Lung microvascular endothelial cell (primary cell): ENCODE measurements at regions not wholly inside any gene's neighbourhood (a gene's known extent, or its start where the extent isn't known, plus 50 kb on each side); places are given as distances from the start of the nearest gene placed in this dataset.
"Not testable (repeated sequence)": the region's sequence is repeated elsewhere in the genome, so short reads cannot be mapped to it uniquely, and the experiment has no call there.

ENCODE experiments used
- DNase-seq, 2 donors: peaks; one replicate each; pipeline versions ENCODE4 v3.0.0 to v3.0.0-alpha.2; 2010; ENCODE audit warnings: low read depth in 2 of 2

DNA sequence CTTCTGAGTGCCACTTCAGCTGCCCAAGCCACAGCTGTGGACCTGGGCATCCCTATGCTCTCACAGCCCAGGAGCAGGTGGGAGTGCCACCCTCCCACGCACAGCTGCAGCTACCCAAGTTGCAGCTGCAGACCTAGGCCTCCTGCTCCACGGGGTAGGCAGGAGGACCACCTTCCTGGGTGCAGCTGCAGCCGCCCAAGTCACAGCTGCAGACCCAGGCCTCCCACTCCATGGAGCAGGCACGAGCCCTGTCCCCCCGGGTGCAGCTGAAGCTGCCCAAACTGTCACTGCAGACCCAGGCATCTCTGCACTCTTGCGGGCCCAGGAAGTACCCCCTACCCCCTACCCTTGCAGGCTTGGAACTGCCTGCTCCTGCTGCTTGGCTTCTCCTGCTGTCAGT, 260.2 kb downstream of the XPNPEP1 start:
- no peak for DNase-seq

- not testable (repeated sequence) for DNase-seq
Observed at GRCh38 chr10:109652612-109653011, 270.7 kb downstream of the XPNPEP1 start.

DNA sequence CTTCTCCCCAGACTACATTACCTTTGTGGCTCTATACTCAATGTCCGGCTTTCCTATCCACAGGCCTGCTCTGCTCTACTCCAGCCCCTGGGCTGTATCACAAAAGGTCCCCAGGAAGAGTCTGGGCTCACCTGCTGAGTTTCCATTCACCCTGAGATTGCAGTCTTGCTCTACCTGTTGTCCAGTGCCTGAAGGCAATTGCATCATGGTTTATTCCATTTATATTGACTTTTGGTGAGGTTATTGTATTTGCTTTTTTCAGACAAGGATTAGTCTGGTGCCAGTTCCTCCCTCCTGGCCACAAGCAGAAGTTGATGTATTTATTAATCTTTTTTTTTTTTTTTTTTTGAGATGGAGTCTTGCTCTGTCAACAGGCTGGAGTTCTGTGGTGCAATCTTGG, 273.1 kb downstream of the XPNPEP1 start:
- no peak for DNase-seq

GRCh38 chr10:109647627-109648026, 275.7 kb downstream of the XPNPEP1 start:
- no peak for DNase-seq

DNA sequence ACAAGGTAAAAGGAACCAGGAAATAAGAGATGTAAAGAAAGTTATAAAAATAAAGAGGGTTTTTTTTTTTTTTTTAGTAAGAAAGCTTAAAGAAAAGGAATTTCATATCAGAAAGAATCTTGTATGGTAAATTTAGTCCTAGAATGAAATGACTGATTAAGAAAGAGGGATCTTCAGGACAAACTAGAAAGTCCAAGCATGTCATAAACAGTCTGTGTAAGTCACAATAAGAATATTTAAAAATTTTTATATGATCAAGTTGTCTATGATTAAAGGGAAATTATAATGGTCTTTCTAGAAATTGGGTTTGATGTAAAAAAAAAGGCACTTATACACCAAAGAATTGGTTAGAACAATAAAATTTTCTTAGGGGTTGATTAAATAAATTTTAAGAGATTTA, 289.5 kb downstream of the XPNPEP1 start:
- DNase-seq, result no peak

- DNase-seq, result not testable (repeated sequence)
Observed at GRCh38 chr10:109633017-109633416, 290.3 kb downstream of the XPNPEP1 start.

GRCh38 chr10:109624939-109625338, 298.4 kb downstream of the XPNPEP1 start:
- DNase-seq, result no peak

- DNase-seq, result no peak
Observed at GRCh38 chr10:109622566-109622965, 300.7 kb downstream of the XPNPEP1 start.

DNA sequence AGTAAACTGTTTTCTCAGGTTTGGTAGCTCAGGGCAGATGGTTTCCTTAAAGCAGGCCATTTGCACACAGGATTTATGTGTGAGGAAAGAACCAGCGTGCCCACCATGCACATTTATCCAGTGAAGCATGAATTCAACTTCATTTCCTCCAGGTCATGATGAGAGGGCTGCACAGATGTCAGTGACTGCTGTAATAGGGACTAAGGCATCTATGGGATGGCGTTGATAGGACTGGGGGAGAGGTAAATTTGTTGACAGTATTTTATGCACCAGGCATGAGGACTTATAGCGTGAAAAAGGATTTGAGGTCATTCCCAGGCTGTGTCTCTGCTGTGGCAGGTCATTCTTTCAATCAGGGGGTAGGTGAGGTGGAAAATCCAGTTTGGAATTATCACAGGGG, 302.9 kb downstream of the XPNPEP1 start:
- DNase-seq, result no peak

DNA sequence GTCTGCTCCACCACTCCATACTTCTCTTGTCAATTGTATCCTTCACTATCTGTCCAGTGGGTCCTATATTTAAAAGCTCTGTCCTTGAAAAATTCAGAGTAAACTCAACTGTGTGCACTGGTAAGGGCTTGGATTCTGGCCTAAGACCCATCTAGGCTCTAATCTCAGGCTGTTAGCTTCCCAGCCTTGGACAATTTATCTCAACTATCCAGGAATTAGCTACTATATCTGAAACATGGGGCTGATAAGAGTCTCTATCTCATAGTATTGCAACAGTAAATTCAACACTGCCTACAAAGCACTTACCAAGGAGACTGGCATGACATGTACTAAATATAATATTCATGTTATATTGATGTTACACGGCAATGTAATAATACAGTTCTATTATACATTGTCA, 303.4 kb downstream of the XPNPEP1 start:
- DNase-seq, result no peak

DNA sequence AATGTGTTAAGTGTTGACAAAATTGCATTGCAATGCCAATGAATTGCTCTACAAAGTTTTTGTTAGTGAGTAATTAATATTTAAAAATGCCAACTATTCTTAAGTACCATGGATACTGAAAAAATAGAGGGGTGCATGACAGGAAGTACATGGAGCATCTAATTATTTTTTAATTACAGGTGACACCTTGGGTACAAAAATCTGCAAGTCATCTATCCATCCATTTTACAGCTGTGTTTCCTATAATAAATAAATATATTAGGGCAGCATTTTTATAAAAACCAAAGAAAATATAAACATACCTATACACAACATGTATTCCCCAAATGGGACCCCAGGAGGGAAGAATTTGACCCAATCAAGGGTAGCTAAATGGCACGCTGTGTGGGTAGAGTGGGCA, 304.6 kb downstream of the XPNPEP1 start:
- no peak for DNase-seq

DNA sequence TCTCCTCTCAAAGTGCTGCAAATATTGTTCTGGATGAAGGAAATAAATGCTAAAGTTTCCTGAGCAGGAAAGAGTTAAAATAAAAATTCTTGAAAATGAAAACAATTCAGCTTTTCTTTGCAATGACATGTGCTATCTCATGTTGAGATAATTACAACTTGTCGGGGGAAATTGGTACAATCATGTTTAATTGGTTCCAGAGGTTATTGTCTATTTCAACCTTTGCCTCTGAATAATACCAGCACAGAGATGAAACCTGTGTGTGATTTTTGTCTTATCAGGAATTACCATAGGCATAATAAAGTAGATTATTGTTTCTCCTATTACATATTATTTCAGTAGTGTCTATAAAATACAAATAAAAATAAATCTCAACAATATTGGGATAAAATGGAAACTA, 305.0 kb downstream of the XPNPEP1 start:
- no peak for DNase-seq

GRCh38 chr10:109616359-109616980, 306.8 kb downstream of the XPNPEP1 start:
- DNase-seq, result no peak

GRCh38 chr10:109595356-109595755, 328.0 kb downstream of the XPNPEP1 start:
- DNase-seq, result not testable (repeated sequence)

DNA sequence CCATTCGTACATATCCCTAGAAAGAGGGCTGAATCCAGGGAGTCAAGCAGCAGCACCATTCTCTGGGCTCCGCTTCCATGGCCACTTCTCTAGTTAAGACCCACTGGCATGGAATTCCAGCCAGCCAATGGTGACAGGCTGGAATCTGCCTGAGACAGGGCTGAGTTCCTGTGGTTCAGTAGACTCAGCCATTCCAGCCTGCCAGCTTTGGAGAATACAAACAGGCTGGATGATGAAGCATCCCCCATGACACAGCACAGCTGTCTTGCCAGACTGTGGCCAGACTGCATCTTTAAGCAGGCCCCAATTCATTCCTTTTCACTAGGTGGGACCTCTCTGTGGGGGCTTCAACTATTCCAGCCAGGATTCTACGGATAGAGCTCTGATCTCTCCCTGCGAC, 329.6 kb downstream of the XPNPEP1 start:
- no peak for DNase-seq

DNA sequence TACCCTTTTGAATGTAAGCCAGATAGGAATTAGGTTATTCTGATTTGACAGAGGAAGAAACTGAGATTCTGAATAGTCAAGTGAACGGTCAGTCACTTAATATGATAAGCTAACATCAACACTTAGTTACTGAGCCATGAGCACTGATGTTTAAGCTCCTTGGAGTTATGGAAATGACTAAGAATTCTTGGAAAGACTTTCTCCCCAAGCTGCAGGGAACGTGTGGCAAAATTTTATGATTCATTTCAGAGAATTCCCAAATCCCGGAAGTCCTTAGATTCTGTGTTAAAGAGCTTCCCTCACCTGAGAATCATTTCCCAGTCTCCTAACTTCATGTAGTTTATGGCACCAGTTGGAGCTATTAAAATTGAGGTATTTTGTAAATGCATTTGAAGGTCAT, 330.9 kb downstream of the XPNPEP1 start:
- DNase-seq, result no peak

DNA sequence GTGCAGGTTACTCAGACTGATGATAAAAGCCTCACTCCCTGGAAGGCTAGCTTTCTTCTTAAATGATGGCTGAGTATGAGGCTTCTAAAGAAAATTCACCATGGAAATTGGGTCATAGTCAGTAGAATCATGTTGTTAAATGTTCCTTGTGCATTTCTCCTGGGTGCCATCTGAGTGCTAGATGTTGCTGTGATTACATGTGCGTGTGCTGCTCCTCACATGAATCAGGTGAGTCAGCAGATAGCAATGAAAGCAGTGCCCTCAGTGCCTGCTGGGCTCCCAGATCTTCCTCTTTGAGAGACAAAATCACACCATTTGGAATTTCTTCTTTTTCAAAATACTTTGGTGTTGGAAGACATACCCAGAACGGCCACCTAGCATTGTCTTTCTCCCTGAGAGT, 331.7 kb downstream of the XPNPEP1 start:
- DNase-seq, result no peak

DNA sequence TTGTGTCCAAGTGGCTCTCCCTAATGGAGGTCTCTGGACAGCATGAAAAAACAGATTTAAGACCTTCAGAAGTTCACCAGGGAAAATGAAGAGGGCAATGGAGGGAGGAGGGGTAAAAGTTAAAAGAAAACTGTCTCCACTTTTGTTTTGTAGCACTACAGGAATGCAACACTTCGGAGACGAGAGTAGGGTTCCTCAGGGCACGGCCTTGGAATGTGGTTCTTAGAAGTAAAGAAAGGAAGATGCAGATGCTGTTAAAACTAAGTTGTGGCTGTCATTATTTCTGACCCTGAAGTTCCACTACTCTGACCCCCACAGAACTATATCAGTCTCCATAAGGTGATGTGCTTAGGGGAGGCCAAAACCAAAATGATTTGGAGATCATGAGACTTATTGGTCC, 335.1 kb downstream of the XPNPEP1 start:
- DNase-seq, result no peak

- no peak for DNase-seq
Observed at GRCh38 chr10:109587366-109587765, 335.9 kb downstream of the XPNPEP1 start.

DNA sequence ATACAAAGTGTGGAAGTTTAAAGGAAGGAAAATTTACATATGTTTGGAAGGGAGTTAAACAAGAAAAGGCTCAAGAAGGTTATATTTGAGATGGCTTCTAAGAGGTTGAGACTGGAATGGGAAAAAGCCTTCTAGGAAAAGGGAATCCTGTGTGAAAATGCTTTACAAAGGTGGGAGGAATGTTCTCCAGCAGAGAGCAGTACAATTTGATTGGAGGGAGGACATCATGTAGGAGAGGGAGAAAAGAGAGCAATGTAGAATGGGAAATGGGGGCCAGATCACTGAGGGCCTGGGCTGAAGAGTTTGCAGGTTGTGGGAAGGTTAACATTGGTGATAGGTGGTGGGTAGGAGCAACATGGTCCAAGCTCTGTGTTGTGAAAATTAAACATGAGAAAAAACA, 366.9 kb downstream of the XPNPEP1 start:
- DNase-seq, result no peak

GRCh38 chr10:109542050-109542603, 381.2 kb downstream of the XPNPEP1 start:
- not testable (repeated sequence) for DNase-seq

DNA sequence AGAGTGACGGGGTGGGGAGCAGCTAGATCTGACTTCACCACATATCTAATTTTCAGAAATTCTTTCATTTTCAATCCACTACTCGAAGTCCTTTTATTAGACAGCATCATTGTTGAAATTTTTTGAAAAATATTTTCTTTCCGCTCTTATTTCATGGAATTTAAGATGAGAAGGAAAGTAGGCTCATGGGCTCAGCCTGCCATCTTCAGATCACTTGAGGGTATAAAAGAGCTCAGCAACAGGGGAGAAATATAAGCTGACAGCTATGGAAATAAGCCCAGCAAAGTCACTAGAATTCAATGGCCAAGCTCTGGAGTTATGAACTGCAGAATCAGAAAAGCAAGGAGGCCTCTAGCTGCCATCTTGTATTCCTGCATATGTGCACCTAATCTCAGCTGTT, 389.1 kb downstream of the XPNPEP1 start:
- no peak for DNase-seq

GRCh38 chr10:109529258-109529657, 394.1 kb downstream of the XPNPEP1 start:
- no peak for DNase-seq

DNA sequence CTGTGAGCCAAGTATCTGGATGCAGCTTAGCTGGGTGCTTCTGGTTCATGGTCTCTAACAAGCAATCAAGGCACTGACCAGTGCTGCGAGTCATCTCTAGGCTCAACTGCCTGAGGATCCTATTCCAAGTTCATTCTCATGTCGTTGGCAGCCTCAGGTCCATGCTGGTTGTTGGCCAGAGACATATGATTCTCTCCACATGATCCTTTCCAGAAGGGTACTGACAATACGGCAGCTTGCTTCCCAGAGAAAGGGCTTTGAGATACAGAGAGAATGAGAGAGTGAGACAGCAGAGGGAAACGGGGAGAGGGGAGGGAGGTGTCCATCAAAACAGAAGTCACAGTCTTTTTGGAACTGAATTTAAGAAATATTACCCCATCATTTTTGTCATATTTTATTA, 405.6 kb downstream of the XPNPEP1 start:
- DNase-seq, result no peak
